Osteoblast (primary cell): ENCODE measurements at regions not wholly inside any gene's neighbourhood (a gene's known extent, or its start where the extent isn't known, plus 50 kb on each side); places are given as distances from the start of the nearest gene placed in this dataset.

Source experiments
- DNase-seq: peaks from one replicate; pipeline ENCODE4 v3.0.0; 2011; ENCODE audit warnings: low spot score, mixed read lengths; ENCODE audit not compliant: insufficient read length; ENCODE audit errors: missing footprints
- H2AFZ ChIP-seq: 2 replicates; pipeline ENCODE4 v1.6.0; 2011; ENCODE audit warnings: mild to moderate bottlenecking, low read length
- H3K27ac ChIP-seq: 2 replicates; pipeline ENCODE4 v1.5.1; 2011; ENCODE audit warnings: mild to moderate bottlenecking, low read depth, low read length, moderate library complexity
- H3K27me3 ChIP-seq: 2 replicates; pipeline ENCODE4 v1.6.0; 2012; ENCODE audit warnings: mild to moderate bottlenecking, control low read depth, inconsistent platforms, low read length, moderate library complexity; ENCODE audit not compliant: insufficient read depth
- H3K36me3 ChIP-seq: 2 replicates; pipeline ENCODE4 v1.5.1; 2011; ENCODE audit warnings: mild to moderate bottlenecking, low read length, control low read depth, moderate library complexity; ENCODE audit not compliant: insufficient read depth
- H3K4me1 ChIP-seq: 2 replicates; pipeline ENCODE4 v1.5.1; 2011; ENCODE audit warnings: mild to moderate bottlenecking, low read length, control low read depth, moderate library complexity; ENCODE audit not compliant: insufficient read depth
- H3K4me2 ChIP-seq: 2 replicates; pipeline ENCODE4 v1.6.0; 2011; ENCODE audit warnings: mild to moderate bottlenecking, low read length; ENCODE audit not compliant: insufficient read depth
- H3K4me3 ChIP-seq: fragments of 200-600 bp; sonication (generic); 3 replicates; pipeline ENCODE4 v1.5.1; 2012; ENCODE audit warnings: mild to moderate bottlenecking, low read length, inconsistent platforms; ENCODE audit not compliant: insufficient read depth
- H3K79me2 ChIP-seq: 2 replicates; pipeline ENCODE4 v1.6.0; 2012; ENCODE audit warnings: mild to moderate bottlenecking, low read length, control low read depth, inconsistent platforms; ENCODE audit not compliant: insufficient read depth
- H3K9me3 ChIP-seq: 2 replicates; pipeline ENCODE4 v1.5.1; 2011; ENCODE audit warnings: low read depth, low read length, control low read depth
- H4K20me1 ChIP-seq: 2 replicates; pipeline ENCODE4 v1.6.0; 2012; ENCODE audit warnings: mild to moderate bottlenecking, low read length, control low read depth; ENCODE audit not compliant: insufficient read depth
- TF ChIP-seq, protein P1 (sequence below): IDR thresholded peaks from 2 replicates; pipeline ENCODE4 v1.5.1; 2011; ENCODE audit warnings: mild to moderate bottlenecking, low read depth, low read length, moderate library complexity; ENCODE audit errors: extremely low read depth

GRCh38 chr14:36057452-36058116 lies 118.9 kb downstream of the PTCSC3 start:
- no peaks in the 10 kb centered on the region for H3K79me2 ChIP-seq
- TF ChIP-seq, protein P1, sequence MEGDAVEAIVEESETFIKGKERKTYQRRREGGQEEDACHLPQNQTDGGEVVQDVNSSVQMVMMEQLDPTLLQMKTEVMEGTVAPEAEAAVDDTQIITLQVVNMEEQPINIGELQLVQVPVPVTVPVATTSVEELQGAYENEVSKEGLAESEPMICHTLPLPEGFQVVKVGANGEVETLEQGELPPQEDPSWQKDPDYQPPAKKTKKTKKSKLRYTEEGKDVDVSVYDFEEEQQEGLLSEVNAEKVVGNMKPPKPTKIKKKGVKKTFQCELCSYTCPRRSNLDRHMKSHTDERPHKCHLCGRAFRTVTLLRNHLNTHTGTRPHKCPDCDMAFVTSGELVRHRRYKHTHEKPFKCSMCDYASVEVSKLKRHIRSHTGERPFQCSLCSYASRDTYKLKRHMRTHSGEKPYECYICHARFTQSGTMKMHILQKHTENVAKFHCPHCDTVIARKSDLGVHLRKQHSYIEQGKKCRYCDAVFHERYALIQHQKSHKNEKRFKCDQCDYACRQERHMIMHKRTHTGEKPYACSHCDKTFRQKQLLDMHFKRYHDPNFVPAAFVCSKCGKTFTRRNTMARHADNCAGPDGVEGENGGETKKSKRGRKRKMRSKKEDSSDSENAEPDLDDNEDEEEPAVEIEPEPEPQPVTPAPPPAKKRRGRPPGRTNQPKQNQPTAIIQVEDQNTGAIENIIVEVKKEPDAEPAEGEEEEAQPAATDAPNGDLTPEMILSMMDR = no peak
- H3K4me3 ChIP-seq = no peak overlapping the region
- H3K27me3 ChIP-seq = no peaks in the 10 kb centered on the region
- no peak overlapping the region for H2AFZ ChIP-seq
- H3K27ac ChIP-seq = no peak overlapping the region
- no peaks in the 10 kb centered on the region for H3K9me3 ChIP-seq
- no peaks in the 10 kb centered on the region for H3K36me3 ChIP-seq
- no peaks in the 10 kb centered on the region for H4K20me1 ChIP-seq
- DNase-seq = no peak
- no peak overlapping the region for H3K4me2 ChIP-seq
- no peaks in the 10 kb centered on the region for H3K4me1 ChIP-seq

DNA sequence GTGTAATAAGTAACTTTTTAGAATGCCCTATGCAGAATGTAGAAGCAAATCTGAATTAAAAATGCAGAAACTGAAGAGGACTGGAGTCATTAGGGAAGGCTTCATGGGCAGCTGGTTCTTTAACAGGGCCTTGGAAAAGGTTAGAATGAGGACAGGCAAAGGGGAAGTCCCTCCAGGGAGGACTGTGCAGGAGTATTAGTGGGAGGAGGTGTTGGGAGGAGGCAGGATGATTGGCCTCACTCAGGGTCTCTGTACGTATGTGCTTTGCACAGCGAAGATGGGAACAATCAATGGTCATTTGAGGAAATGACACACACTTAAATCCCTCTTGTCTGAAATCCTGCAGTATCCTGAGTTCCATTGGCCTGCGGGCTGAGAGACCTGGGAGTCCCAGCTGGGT lies 119.7 kb downstream of the PTCSC3 start:
- Histone ChIP-seq H2AFZ (no peak overlapping the region), H3K36me3 (no peaks in the 10 kb centered on the region), H3K27me3 (no peaks in the 10 kb centered on the region), H3K9me3 (no peaks in the 10 kb centered on the region), H3K4me1 (no peaks in the 10 kb centered on the region), H3K4me3 (no peak overlapping the region), H3K4me2 (no peak overlapping the region), H3K27ac (no peak overlapping the region), H3K79me2 (no peaks in the 10 kb centered on the region), H4K20me1 (no peaks in the 10 kb centered on the region)
- DNase-seq = no peak
- TF ChIP-seq, protein P1 = no peak

- Histone ChIP-seq H3K27ac (no peak overlapping the region), H3K27me3 (no peaks in the 10 kb centered on the region), H3K4me1 (no peaks in the 10 kb centered on the region), H4K20me1 (no peaks in the 10 kb centered on the region), H3K79me2 (no peaks in the 10 kb centered on the region), H3K36me3 (no peaks in the 10 kb centered on the region), H3K9me3 (no peaks in the 10 kb centered on the region), H3K4me2 (no peak overlapping the region), H2AFZ (no peak overlapping the region), H3K4me3 (no peak overlapping the region)
- DNase-seq = no peak
- TF ChIP-seq, protein P1 = no peak
These were observed 120.8 kb downstream of the PTCSC3 start for GRCh38 chr14:36055681-36056225.

DNA sequence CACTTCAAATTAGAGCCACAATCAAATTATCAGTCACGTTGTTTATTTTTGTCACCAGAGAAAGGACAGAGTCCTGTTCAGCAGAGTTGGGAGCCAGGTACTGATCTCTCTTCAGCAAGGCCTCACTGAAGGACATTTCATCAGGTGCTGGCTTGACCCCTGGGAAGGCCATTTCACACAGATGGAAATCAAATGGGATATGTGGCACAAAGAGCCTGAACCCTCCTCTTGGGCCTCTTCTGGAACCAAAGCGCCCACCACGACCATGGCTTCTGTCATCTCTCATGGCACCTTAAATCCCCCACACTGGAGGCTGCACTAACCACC lies 121.5 kb downstream of the PTCSC3 start:
- H3K9me3 ChIP-seq = no peaks in the 10 kb centered on the region
- no peaks in the 10 kb centered on the region for H4K20me1 ChIP-seq
- no peaks in the 10 kb centered on the region for H3K27me3 ChIP-seq
- no peaks in the 10 kb centered on the region for H3K4me1 ChIP-seq
- H3K4me3 ChIP-seq = no peak overlapping the region
- no peaks in the 10 kb centered on the region for H3K79me2 ChIP-seq
- TF ChIP-seq, protein P1 = no peak
- H3K4me2 ChIP-seq = no peak overlapping the region
- DNase-seq = no peak
- H2AFZ ChIP-seq = no peak overlapping the region
- H3K27ac ChIP-seq = no peak overlapping the region
- no peaks in the 10 kb centered on the region for H3K36me3 ChIP-seq
